LNCaP clone FGC (cell line): ENCODE measurements at regions not wholly inside any gene's neighbourhood (a gene's known extent, or its start where the extent isn't known, plus 50 kb on each side); places are given as distances from the start of the nearest gene placed in this dataset.

Source experiments
- DNase-seq: peaks from one replicate; pipeline ENCODE4 v3.0.0-alpha.2; 2011; ENCODE audit warnings: low read depth
- H3K4me3 ChIP-seq: 2 replicates; pipeline ENCODE4 v1.5.1; 2011; ENCODE audit warnings: mild to moderate bottlenecking, low read depth, low read length, control low read depth
- TF ChIP-seq, protein P1 (sequence below): IDR thresholded peaks from 2 replicates; pipeline ENCODE4 v1.5.1; 2012; ENCODE audit warnings: mild to moderate bottlenecking; ENCODE audit not compliant: control insufficient read depth, insufficient read depth; ENCODE audit errors: extremely low read depth

DNA sequence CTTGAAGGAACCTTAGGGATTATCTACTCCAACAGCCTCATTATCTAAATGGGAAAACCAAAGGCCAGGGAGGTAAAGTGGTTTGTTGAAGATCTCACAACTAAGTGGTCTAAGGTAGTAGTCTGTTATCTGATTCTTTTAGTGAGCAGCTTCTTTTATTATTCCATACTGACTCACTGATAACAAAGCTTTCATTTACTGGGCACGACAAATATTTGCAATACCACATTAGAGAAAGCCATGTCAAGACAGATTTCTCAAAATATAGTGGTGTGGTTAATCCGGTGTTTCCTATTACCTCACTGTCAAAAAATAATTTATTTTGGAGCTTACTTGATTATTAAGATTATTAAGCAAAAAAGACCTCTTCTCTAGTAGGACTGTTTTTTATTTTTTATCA lies 369.1 kb downstream of the S1PR1 start:
- no peak for DNase-seq
- TF ChIP-seq, protein P1, sequence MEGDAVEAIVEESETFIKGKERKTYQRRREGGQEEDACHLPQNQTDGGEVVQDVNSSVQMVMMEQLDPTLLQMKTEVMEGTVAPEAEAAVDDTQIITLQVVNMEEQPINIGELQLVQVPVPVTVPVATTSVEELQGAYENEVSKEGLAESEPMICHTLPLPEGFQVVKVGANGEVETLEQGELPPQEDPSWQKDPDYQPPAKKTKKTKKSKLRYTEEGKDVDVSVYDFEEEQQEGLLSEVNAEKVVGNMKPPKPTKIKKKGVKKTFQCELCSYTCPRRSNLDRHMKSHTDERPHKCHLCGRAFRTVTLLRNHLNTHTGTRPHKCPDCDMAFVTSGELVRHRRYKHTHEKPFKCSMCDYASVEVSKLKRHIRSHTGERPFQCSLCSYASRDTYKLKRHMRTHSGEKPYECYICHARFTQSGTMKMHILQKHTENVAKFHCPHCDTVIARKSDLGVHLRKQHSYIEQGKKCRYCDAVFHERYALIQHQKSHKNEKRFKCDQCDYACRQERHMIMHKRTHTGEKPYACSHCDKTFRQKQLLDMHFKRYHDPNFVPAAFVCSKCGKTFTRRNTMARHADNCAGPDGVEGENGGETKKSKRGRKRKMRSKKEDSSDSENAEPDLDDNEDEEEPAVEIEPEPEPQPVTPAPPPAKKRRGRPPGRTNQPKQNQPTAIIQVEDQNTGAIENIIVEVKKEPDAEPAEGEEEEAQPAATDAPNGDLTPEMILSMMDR = no peak
- no peak overlapping the region for H3K4me3 ChIP-seq

DNA sequence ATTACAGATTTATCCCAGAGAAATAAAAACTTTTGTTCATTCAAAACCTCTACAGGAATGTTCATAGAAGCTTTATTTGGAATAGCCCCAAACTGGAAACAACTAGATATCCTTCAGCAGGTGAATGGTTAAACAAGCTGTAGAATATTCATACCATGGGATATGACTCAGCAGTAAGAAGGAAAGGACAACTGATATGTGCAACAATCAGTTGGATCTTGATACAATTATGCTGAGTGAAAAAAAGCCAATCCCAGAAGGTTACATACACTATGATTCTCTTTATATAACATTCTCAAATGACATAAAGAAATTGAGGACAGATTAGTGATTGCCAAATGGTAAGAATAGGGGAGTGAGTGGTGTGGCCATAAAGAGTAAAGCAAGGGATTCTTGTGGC lies 376.7 kb downstream of the S1PR1 start:
- TF ChIP-seq, protein P1 = no peak
- no peak overlapping the region for H3K4me3 ChIP-seq
- DNase-seq = no peak

DNA sequence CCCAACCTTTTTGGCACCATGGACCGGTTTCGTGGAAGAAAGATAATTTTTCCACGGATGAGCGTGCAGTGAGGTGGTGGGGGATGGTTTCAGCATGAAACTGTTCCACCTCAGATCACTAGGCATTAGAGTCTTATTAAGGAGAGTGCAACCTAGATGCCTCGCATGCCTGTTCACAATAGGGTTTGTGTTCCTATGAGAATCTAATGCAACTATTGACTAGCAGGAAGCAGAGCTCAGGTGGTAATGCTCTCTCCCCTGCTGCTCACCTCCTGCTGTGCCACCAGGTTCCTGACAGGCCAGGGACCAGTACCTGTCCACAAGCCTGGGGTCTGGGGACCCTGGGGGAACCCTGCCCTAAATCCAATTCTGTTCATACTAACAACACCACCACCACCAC lies 377.8 kb downstream of the OLFM3 start:
- no peak overlapping the region for H3K4me3 ChIP-seq
- TF ChIP-seq, protein P1 = no peak
- DNase-seq = no peak

DNA sequence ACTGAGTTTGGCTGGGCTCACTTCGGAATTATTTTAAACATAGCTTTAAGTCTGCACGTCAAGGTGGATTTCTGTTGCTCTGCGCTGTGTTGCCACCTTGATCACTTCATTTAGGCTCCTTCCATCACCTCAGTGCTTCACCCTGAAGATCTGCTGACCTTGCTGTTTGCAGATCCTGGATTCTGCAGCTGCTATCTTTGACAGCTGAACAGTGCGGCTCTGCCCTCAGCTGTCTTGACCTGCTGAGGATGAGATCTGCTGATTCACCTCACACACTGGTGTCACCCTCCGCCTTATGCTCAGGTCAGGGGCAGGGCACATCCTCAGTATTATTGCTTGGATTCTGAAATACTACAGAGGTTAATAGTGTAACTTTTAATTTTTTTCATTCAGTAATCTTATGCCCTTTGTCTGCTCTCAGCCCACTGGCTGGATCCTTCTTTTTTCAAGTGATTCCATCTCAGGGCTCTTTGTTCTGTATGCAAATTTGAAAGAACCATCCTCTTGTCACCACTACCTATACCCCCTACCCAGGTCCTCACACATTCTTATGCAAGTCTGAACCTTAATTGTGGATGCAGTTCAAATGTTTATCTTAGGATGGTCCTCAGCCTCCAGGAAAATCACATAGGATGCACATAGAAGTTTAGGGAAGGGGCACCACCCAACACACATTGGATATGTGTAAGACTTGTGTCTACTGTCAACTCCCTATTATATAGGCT lies 364.0 kb downstream of the OLFM3 start:
- no peak for DNase-seq
- no peak overlapping the region for H3K4me3 ChIP-seq
- TF ChIP-seq, protein P1 = no peak

DNA sequence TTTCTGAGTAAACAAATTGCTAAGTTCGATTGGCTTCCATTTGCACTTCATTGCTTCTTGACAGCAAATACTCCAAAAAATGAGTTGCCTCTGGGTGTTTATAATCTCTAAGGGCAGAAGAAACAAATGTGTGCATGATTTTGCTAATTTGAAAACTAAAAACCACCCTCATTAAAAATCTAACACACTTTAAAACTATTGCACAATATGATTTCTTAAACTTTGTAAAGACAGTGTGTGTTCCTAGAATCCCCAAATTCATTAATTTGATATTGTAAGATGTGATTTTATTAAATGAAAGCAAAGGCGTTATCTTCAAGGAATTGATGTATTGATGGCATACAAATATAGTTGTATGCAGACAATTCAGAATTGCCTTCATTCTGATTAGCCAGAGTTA lies 350.9 kb downstream of the OLFM3 start:
- TF ChIP-seq, protein P1 = no peak
- DNase-seq = no peak
- H3K4me3 ChIP-seq = no peak overlapping the region

DNA sequence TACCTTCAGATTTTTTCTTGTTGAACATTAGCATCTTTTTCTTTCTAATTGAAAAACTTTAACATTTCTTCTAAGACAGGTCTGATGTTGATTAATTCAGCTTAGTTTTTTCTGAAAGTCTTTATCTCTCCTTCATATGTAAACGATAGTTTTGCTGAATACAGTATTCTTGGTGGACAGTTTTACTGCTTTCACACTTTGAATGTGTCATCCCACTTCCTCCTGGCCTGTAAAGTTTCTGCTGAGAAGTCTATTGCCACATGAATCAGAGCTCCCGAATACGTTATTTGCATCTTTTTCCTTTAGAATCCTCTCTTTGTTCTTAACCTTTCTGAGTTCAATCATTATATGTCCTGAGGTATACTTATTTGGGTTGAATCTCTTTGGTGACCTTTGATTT lies 344.2 kb downstream of the OLFM3 start:
- no peak for DNase-seq
- no peak overlapping the region for H3K4me3 ChIP-seq

More for the DNA sequence above, 344.2 kb downstream of the OLFM3 start:
- TF ChIP-seq, protein P1 = no peak
